Adrenal gland (tissue), 9 donors: ENCODE measurements at regions not wholly inside any gene's neighbourhood (a gene's known extent, or its start where the extent isn't known, plus 50 kb on each side); places are given as distances from the start of the nearest gene placed in this dataset.

Source experiments
- DNase-seq, 7 donors: peaks; one replicate each; pipeline ENCODE4 v3.0.0-alpha.2; 2019 to 2020
- H3K27ac ChIP-seq, 5 donors: fragments of 200-600 bp; sonication (generic) in 4 of 5; 1 replicate in 3 of 5; 2 replicates in 2 of 5; pipeline versions ENCODE4 v1.5.1 to v1.8.0; 2016 to 2020; ENCODE audit warnings: mild to moderate bottlenecking in 1 of 5
- H3K27me3 ChIP-seq: fragments of 200-600 bp; 2 replicates; pipeline ENCODE4 v1.8.0; 2021
- H3K36me3 ChIP-seq, 2 donors: fragments of 200-600 bp; replicated peaks in 1 of 2; 1 replicate in 1 of 2; 2 replicates in 1 of 2; pipeline versions ENCODE4 v1.5.1 to v1.8.0; 2018 to 2022
- H3K4me1 ChIP-seq, 2 donors: fragments of 200-600 bp; replicated peaks in 1 of 2; 1 replicate in 1 of 2; 2 replicates in 1 of 2; pipeline versions ENCODE4 v1.5.1 to v1.8.0; 2018 to 2021
- H3K4me3 ChIP-seq, 4 donors: fragments of 200-600 bp; sonication (generic) in 3 of 4; one replicate each; pipeline ENCODE4 v1.5.1; 2016 to 2018
- H3K9me3 ChIP-seq, 3 donors: fragments of 200-600 bp; sonication (generic) in 1 of 3; replicated peaks in 1 of 3; 1 replicate in 2 of 3; 2 replicates in 1 of 3; pipeline versions ENCODE4 v1.5.1 to v1.8.0; 2016 to 2021
- POLR2A ChIP-seq, 2 donors: fragments of 450-650 bp; IDR thresholded peaks; one replicate each; pipeline ENCODE4 v1.6.1; 2017; ENCODE audit warnings: antibody characterized with exemption in 2 of 2, mild to moderate bottlenecking in 2 of 2, moderate library complexity in 1 of 2
- whole genome bisulfite sequencing, 4 donors: extraction: QIAGEN DNeasy Blood & Tissue Kit in 2 of 4; methylation state at CpG; one replicate each; pipeline versions ENCODE4 v1.1.5 to v1.1.7; 2013 to 2017; 5-methylcytosine and 5-hydroxymethylcytosine counted together
- intact Hi-C, 2 donors: fragments of 100-400 bp; cut with DNase I; formaldehyde crosslinking; loops; one replicate each; pipeline versions ENCODE4 v1.14.1 to v1.15.0; 2022 to 2023
- TF ChIP-seq, protein P1 (sequence below), 6 experiments: fragments of 450-650 bp in 4 of 6; fragments of 200-600 bp in 2 of 6; sonication (generic) in 1 of 6; IDR thresholded peaks; 1 replicate in 5 of 6; 2 replicates in 1 of 6; pipeline versions ENCODE4 v1.5.1 to v1.8.0; 2016 to 2021; ENCODE audit warnings: antibody characterized with exemption in 6 of 6, mild to moderate bottlenecking in 2 of 6, moderate library complexity in 1 of 6
- donor health status: healthy with polysubstance abuse.
- donor health status: Bipolar disorder and iron deficiency.
- donor health status: DM: yes; HTN: yes; CAD: no.
- donor health status: DM: no; HTN: no; CAD: no.
- donor health status: DM: no; HTN: no; CAD: no.

DNA sequence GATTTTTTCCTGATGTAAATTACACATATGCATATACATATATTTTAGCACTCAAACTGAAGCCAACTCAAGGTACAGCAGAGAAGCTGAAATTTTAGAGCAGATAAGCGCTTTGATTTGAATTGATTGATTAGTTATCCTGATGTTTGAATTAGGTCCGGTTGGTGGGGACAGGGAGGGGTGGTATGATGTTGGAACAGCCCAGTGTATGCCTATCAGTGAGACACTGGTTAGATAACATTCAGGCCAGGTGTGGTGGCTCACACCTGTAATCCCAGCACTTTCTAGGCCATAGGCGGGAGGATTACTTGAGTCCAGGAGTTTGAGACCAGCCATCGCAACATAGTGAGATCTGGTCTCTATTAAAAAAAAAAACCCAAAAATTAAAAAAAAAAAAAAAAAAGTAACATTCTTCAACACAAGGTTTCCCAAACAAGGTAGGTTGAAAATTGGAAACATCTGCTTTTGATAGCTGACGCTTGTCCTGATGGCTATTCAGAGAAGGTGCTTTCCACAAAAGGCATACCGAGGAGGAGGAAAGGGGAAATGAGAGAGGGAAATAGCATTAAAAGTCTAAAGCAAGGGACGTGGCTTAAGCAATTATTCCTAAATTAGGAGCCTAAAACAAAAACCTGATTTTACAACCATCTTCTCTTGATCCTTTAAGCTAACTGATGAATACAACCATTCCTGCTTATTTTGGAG, 288.4 kb upstream of the JARID2 start:
- Histone ChIP-seq H3K36me3 (no peaks in the 10 kb centered on the region), H3K27me3 (no peaks in the 10 kb centered on the region), H3K27ac (no peak overlapping the region), H3K4me1 (no peaks in the 10 kb centered on the region), H3K9me3 (no peaks in the 10 kb centered on the region), H3K4me3 (no peak overlapping the region)
- no peak for DNase-seq
- no peak for TF ChIP-seq POLR2A (IDR thresholded peaks at IDR 0.05)
- TF ChIP-seq, protein P1, sequence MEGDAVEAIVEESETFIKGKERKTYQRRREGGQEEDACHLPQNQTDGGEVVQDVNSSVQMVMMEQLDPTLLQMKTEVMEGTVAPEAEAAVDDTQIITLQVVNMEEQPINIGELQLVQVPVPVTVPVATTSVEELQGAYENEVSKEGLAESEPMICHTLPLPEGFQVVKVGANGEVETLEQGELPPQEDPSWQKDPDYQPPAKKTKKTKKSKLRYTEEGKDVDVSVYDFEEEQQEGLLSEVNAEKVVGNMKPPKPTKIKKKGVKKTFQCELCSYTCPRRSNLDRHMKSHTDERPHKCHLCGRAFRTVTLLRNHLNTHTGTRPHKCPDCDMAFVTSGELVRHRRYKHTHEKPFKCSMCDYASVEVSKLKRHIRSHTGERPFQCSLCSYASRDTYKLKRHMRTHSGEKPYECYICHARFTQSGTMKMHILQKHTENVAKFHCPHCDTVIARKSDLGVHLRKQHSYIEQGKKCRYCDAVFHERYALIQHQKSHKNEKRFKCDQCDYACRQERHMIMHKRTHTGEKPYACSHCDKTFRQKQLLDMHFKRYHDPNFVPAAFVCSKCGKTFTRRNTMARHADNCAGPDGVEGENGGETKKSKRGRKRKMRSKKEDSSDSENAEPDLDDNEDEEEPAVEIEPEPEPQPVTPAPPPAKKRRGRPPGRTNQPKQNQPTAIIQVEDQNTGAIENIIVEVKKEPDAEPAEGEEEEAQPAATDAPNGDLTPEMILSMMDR (IDR thresholded peaks at IDR 0.05): no peak
- intact Hi-C loops: no loop called here
- WGBS, 4 donors: 68 to 83% (median 78%) methylated on average over 7 of the region's 7 CpGs

DNA sequence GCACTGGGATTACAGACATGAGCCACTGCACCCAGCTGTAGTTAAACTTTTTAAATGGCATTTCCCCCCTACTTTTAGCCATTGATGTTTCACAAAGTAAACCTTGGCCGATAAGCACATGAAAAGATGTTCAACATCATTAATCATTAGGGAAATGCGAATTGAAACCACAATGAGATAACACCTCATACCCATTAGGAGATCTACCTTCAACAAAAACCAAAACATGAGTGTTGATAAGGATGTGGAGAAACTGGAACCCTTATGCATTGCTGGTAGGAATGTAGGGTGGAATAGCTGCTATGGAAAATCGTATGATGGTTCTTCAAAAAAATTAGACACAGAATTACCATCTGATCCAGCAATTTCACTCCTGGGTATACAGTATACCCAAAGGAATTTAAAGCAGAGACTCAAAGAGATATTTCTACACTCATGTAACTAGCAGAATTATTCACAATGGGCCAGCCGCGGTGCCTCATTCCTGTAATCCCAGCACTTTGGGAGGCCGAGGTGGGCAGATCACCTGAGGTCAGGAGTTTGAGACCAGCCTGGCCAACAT, 286.5 kb upstream of the JARID2 start:
- no peaks in the 10 kb centered on the region for H3K9me3 ChIP-seq
- DNase-seq: no peak
- WGBS, 4 donors: 72 to 83% (median 78%) methylated on average over 6 of the region's 6 CpGs
- no peak overlapping the region for H3K27ac ChIP-seq
- H3K27me3 ChIP-seq: no peaks in the 10 kb centered on the region
- H3K36me3 ChIP-seq: no peaks in the 10 kb centered on the region
- TF ChIP-seq POLR2A (IDR thresholded peaks at IDR 0.05): no peak
- TF ChIP-seq, protein P1 (IDR thresholded peaks at IDR 0.05): no peak
- intact Hi-C loops: no loop called here
- H3K4me1 ChIP-seq: no peaks in the 10 kb centered on the region
- H3K4me3 ChIP-seq: no peak overlapping the region

DNA sequence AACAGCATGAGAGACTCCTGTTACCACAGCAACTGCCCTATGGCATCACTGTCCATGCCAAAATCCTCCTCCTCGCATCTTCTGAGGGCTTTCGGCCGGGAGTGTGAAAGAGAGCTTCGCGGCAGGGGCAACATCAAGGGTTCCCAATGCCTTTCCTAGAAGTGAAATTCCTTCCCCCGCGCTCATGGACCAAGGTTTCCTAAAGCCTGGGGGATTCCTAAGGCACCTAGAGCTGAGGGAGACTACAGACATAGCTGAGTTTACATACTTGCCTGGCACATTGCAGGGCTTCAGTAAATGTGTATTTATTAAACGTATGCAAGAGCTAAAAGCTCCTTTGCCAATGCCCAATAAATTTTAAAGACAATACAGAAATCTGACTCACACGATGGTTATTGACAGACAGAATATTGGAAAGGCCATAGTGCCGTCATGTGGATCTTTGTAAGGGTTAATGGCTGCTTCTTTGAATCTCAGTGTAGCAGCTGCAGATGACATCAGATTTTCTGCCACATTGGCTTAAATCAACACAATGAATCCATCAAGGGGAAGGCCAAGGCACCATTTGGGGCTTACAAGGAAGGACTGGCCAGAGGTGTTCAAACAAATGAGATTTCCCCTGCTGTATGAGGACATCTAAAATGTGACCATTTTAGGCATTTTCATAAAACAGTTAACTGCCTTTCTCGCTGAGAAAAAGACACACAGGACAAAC, 281.2 kb upstream of the JARID2 start:
- TF ChIP-seq, protein P1 (IDR thresholded peaks at IDR 0.05): no peak
- no peak for TF ChIP-seq POLR2A (IDR thresholded peaks at IDR 0.05)
- Histone ChIP-seq H3K27ac (no peak overlapping the region), H3K9me3 (no peaks in the 10 kb centered on the region), H3K27me3 (no peaks in the 10 kb centered on the region), H3K4me3 (no peak overlapping the region), H3K4me1 (no peaks in the 10 kb centered on the region), H3K36me3 (no peaks in the 10 kb centered on the region)
- DNase-seq: no peak
- WGBS, 4 donors: 80 to 89% (median 86%) methylated on average over 11 of the region's 11 CpGs
- intact Hi-C loops: no loop called here

DNA sequence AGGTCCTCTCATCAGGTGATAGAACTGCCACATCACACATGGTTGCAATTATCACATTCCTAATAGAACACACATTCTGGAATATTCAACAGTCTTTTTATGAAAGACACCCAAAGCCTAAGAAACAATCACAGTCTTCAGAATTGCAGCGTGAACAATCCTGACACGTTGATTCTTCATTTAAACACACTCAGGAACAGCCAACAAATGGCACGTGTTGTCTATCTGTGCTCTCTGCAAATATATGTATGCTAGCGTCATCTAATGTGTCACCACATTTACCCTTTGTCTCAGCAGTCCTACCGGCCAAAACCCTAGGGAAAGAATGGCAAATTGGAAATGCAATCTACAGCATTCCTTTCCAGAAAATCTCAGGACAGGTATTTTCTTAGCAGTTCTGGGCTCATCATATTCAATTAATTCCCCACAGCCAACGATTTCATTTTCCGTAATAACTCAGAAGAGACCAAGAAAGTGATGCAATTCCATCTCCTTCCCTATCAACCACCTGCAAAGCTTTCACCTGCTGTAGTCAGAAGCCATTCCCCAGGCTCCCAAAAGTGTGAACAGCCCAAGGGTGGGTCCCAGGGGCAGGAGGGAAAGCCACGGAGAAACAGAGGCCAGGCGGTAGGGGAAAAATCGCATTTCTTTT, 280.3 kb upstream of the JARID2 start:
- H3K36me3 ChIP-seq: no peaks in the 10 kb centered on the region
- H3K27ac ChIP-seq: no peak overlapping the region
- 79 to 85% (median 82%) methylated on average over 10 of the region's 10 CpGs for WGBS, 4 donors
- TF ChIP-seq, protein P1 (IDR thresholded peaks at IDR 0.05): no peak
- TF ChIP-seq POLR2A (IDR thresholded peaks at IDR 0.05): no peak
- H3K9me3 ChIP-seq: no peaks in the 10 kb centered on the region
- H3K4me3 ChIP-seq: no peak overlapping the region
- intact Hi-C loops: no loop called here
- DNase-seq: no peak
- H3K4me1 ChIP-seq: no peaks in the 10 kb centered on the region
- H3K27me3 ChIP-seq: no peaks in the 10 kb centered on the region
